Testis (tissue), 2 donors: ENCODE measurements at regions not wholly inside any gene's neighbourhood (a gene's known extent, or its start where the extent isn't known, plus 50 kb on each side); places are given as distances from the start of the nearest gene placed in this dataset.

Experiments used
- DNase-seq: peaks from one replicate; pipeline ENCODE4 v3.0.0-alpha.2; 2019
- H3K27ac ChIP-seq, 2 donors: fragments of 200-600 bp; sonication (generic); one replicate each; pipeline ENCODE4 v1.5.1; 2019
- H3K27me3 ChIP-seq: fragments of 200-600 bp; sonication (generic); one replicate; pipeline ENCODE4 v1.5.1; 2019
- H3K36me3 ChIP-seq: fragments of 200-600 bp; sonication (generic); one replicate; pipeline ENCODE4 v1.5.1; 2017; ENCODE audit warnings: low read depth; ENCODE audit errors: missing control alignments
- H3K4me1 ChIP-seq: fragments of 200-600 bp; sonication (generic); one replicate; pipeline ENCODE4 v1.5.1; 2019
- H3K4me3 ChIP-seq, 2 donors: fragments of 200-600 bp; sonication (generic); one replicate each; pipeline ENCODE4 v1.5.1; 2017 to 2019
- H3K9me3 ChIP-seq: fragments of 200-600 bp; sonication (generic); one replicate; pipeline ENCODE4 v1.5.1; 2017
- POLR2A ChIP-seq: fragments of 450-650 bp; IDR thresholded peaks from one replicate; pipeline ENCODE4 v1.6.1; 2017; ENCODE audit warnings: antibody characterized with exemption, mild to moderate bottlenecking, moderate library complexity
- WGBS, 2 donors: methylation state at CpG; one replicate each; pipeline ENCODE4 v1.1.5; 2018; 5-methylcytosine and 5-hydroxymethylcytosine counted together
- intact Hi-C: fragments of 100-400 bp; cut with DNase I; formaldehyde crosslinking; loops from one replicate; pipeline ENCODE4 v1.15.1; 2023; ENCODE audit warnings: low total_unique reads
- TF ChIP-seq, protein P1 (sequence below), 3 experiments: fragments of 450-650 bp in 2 of 3; fragments of 200-600 bp in 1 of 3; sonication (generic) in 1 of 3; IDR thresholded peaks; one replicate each; pipeline ENCODE4 v1.5.1; 2016 to 2019; ENCODE audit warnings: antibody characterized with exemption in 3 of 3, mild to moderate bottlenecking in 2 of 3, moderate library complexity in 1 of 3

DNA sequence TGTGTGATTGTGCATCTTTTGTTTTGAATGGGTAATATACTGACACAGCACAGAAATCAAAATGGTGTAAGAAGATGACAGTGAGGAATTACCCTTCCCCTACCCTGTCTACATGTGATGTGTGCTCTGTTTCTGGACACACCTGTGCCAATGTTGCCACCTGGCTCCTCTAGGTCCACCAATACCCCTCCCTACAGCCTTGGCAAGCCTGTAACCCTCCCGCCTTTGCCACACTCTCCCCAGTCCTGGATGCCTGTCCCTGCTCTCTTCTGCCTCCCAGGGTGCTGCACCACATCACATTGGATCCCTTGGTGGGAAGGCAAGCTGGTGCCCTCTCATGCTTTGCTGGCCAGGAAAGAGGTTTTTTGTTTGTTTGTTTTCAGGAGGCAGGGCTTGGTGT, 289.5 kb upstream of the N4BP1 start:
- intact Hi-C loops: no loop called here
- Histone ChIP-seq H3K4me1 (no peaks in the 10 kb centered on the region), H3K36me3 (no peaks in the 10 kb centered on the region), H3K27me3 (no peaks in the 10 kb centered on the region), H3K27ac (no peak overlapping the region), H3K9me3 (no peaks in the 10 kb centered on the region), H3K4me3 (no peak overlapping the region)
- WGBS, 2 donors: 67 to 69% methylated on average over 1 of the region's 1 CpG
- DNase-seq: no peak
- TF ChIP-seq POLR2A: no peak
- TF ChIP-seq, protein P1, sequence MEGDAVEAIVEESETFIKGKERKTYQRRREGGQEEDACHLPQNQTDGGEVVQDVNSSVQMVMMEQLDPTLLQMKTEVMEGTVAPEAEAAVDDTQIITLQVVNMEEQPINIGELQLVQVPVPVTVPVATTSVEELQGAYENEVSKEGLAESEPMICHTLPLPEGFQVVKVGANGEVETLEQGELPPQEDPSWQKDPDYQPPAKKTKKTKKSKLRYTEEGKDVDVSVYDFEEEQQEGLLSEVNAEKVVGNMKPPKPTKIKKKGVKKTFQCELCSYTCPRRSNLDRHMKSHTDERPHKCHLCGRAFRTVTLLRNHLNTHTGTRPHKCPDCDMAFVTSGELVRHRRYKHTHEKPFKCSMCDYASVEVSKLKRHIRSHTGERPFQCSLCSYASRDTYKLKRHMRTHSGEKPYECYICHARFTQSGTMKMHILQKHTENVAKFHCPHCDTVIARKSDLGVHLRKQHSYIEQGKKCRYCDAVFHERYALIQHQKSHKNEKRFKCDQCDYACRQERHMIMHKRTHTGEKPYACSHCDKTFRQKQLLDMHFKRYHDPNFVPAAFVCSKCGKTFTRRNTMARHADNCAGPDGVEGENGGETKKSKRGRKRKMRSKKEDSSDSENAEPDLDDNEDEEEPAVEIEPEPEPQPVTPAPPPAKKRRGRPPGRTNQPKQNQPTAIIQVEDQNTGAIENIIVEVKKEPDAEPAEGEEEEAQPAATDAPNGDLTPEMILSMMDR (IDR thresholded peaks at IDR 0.05): no peak

DNA sequence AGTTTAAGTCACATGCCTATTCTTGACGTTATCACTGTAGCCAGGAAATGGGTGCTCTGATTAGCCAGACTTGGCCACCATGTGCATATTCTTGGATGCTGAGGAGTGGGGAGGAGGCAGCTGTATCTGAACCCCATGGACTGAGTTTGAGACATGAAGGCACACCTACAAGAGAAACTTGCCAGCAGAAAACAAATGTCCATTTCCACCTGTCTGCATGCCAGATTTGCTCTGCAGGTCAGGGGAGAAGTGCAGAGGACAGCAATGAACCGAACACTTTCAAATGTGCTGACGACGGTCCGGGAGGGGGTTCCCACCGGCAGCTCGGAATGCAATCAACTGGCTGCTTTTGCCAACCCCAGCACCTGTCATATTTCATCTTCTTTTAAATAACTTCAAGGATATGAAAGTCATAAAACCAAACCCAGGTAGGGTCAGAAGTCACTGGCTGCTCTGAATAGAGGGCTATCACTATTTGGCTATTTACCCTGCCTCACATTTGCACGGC, 287.8 kb upstream of the N4BP1 start:
- no peak overlapping the region for H3K4me3 ChIP-seq
- no peaks in the 10 kb centered on the region for H3K9me3 ChIP-seq
- intact Hi-C loops: no loop called here
- no peak for TF ChIP-seq POLR2A
- TF ChIP-seq, protein P1 (IDR thresholded peaks at IDR 0.05): no peak
- WGBS, 2 donors: 71 to 72% methylated on average over 8 of the region's 8 CpGs
- H3K4me1 ChIP-seq: no peaks in the 10 kb centered on the region
- no peak for DNase-seq
- H3K27me3 ChIP-seq: no peaks in the 10 kb centered on the region
- no peak overlapping the region for H3K27ac ChIP-seq
- no peaks in the 10 kb centered on the region for H3K36me3 ChIP-seq

DNA sequence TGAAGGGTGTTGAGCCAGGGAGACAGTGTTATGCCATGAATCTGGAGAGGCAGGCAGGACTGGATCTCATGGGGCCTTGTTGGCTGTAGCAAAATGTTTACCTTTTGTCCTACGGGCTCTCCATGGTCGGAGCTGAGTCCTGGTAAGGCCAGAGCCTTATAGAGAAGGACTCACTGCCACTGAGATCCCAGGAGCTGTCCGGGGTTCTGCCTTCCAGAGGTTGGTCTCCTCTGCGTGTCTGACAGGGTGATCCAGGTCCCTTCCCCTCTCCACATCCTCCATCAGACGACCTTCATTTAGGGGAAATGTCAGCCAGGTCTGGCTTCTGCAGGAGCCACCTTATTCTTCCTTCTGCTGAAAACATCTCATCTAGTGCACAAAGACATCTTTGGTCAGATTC, 285.2 kb upstream of the N4BP1 start:
- no peaks in the 10 kb centered on the region for H3K9me3 ChIP-seq
- intact Hi-C loops: no loop called here
- no peak for DNase-seq
- WGBS, 2 donors: 50 to 60% methylated on average over 5 of the region's 5 CpGs
- no peaks in the 10 kb centered on the region for H3K4me1 ChIP-seq
- no peaks in the 10 kb centered on the region for H3K36me3 ChIP-seq
- no peak overlapping the region for H3K4me3 ChIP-seq
- H3K27me3 ChIP-seq: no peaks in the 10 kb centered on the region
- no peak overlapping the region for H3K27ac ChIP-seq
- TF ChIP-seq, protein P1 (IDR thresholded peaks at IDR 0.05): no peak
- no peak for TF ChIP-seq POLR2A

DNA sequence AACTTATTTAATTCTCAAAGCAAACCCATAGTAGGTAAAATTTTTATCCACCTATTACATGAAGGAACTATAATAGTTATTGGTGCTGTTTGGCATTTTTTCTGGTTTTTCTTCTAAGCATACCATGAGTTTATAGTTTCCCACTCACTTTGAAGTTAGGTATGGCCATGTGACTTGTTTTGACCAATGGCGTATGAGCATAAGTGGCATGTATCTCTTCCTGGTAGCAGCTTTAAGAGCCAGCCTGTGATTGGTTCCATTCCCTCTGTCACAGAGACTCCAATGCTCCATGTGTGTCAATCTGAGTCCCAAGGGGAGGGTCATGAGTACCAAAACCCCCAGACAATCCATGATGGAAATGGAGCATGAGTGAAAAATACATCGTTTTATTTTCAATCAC, 282.9 kb upstream of the N4BP1 start:
- H3K9me3 ChIP-seq: no peaks in the 10 kb centered on the region
- H3K27ac ChIP-seq: no peak overlapping the region
- TF ChIP-seq, protein P1 (IDR thresholded peaks at IDR 0.05): no peak
- no peak for TF ChIP-seq POLR2A
- intact Hi-C loops: no loop called here
- WGBS, 2 donors: 58 to 79% methylated on average over 2 of the region's 2 CpGs
- H3K36me3 ChIP-seq: no peaks in the 10 kb centered on the region
- no peaks in the 10 kb centered on the region for H3K27me3 ChIP-seq
- no peak overlapping the region for H3K4me3 ChIP-seq
- DNase-seq: peak; percentile 78
- no peaks in the 10 kb centered on the region for H3K4me1 ChIP-seq

DNA sequence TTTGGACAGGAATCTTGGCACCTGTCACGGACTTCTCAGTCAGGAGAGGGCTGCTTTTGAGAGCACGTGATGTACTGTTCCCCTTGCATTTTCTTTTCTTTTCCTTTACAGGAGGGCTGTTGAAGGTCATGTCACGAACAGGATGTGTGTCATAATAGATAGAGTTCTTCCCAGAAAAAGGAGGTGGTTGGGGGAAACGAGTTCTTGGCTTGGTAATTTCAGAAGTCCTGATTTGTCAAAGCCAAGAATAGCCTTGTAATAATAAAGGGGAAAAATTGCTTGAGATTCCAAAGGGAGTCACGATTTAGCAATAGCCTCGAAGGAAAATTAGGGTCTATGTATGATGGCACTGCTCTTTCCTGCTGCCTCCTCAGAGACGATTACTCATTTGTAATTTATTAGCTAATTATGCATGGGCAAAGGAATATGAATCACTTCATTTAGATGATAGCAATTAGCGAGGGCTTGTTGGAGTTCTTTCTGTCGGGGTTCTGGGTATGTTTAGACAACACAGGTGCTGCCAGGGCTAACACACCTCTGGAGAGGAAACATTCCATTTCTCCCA, 277.7 kb upstream of the N4BP1 start:
- Histone ChIP-seq H3K4me1 (no peaks in the 10 kb centered on the region), H3K27me3 (no peaks in the 10 kb centered on the region), H3K36me3 (no peaks in the 10 kb centered on the region), H3K27ac (no peak overlapping the region), H3K9me3 (no peaks in the 10 kb centered on the region), H3K4me3 (no peak overlapping the region)
- 66 to 69% methylated on average over 9 of the region's 9 CpGs for WGBS, 2 donors
- TF ChIP-seq POLR2A: no peak
- intact Hi-C loops: no loop called here
- no peak for DNase-seq
